ENCODE measurements at regions not wholly inside any gene's neighbourhood (a gene's known extent, or its start where the extent isn't known, plus 50 kb on each side); places are given as distances from the start of the nearest gene placed in this dataset.

- H3K27me3 Mint-ChIP-seq = no peaks in the 10 kb centered on the region
- no peak overlapping the region for H3K27ac Mint-ChIP-seq
- DNase-seq (ENCODE audit: low spot score) (no peak), ATAC-seq (no peak)
- no peaks in the 10 kb centered on the region for H3K4me1 Mint-ChIP-seq (ENCODE audit: low read depth in 2 of 2)
- H3K9me3 Mint-ChIP-seq = peaks cover 22% of the 10 kb centered on the region
- H3K36me3 Mint-ChIP-seq = no peaks in the 10 kb centered on the region
- H3K4me3 Mint-ChIP-seq = no peak overlapping the region
Measured at GRCh38 chr15:46411900-46412299, 777.1 kb downstream of the SQOR start.

DNA sequence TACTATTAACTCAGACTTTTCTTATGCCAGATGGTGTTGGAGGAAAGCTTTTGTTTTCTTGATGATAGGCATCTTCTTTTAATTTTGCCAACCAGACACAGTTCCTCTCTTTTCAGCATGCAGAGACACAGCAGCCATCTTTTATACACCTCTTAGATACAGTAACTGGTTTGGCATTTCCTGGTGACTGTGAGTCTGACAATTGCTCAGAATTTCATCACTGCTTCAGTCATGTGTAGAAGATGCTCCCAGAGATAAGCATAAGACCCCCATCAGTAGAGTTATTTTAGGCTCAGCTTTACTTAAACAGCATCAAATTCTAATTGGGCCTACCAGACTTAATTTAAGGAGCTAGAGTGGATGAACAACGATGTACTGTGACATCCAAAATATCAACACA lies 779.0 kb downstream of the SQOR start:
- H3K27me3 Mint-ChIP-seq = no peaks in the 10 kb centered on the region
- H3K4me3 Mint-ChIP-seq = no peak overlapping the region
- no peak for ATAC-seq
- H3K27ac Mint-ChIP-seq = no peak overlapping the region
- H3K4me1 Mint-ChIP-seq (ENCODE audit: low read depth in 2 of 2) = no peaks in the 10 kb centered on the region
- H3K36me3 Mint-ChIP-seq = no peaks in the 10 kb centered on the region
- DNase-seq (ENCODE audit: low spot score) = no peak
- peaks cover 27% of the 10 kb centered on the region for H3K9me3 Mint-ChIP-seq

DNA sequence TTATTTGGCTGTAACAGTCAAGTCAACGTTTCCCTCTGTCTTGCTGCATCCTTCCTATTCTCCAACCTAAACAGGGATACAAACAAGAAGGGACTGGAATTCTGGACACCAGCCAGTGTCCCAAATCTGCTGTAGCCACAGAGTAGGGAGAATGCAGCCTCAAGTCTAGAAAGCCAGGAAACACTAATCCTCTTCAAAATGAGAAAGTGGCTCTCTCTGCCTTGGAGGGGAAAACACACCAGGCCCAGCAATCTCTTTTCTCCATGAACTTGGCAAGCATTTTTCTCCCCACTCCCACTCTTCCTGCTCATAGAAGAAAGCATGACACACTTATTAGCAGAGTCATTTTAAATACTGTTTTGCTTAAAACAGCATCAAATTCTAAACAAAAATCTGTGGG lies 781.7 kb downstream of the SQOR start:
- DNase-seq (ENCODE audit: low spot score) = no peak
- Mint-ChIP-seq H3K4me1 (ENCODE audit: low read depth in 2 of 2) (no peaks in the 10 kb centered on the region), H3K9me3 (peaks cover 31% of the 10 kb centered on the region), H3K27me3 (no peaks in the 10 kb centered on the region), H3K4me3 (no peak overlapping the region), H3K36me3 (peaks cover 7% of the 10 kb centered on the region), H3K27ac (no peak overlapping the region)
- no peak for ATAC-seq

DNA sequence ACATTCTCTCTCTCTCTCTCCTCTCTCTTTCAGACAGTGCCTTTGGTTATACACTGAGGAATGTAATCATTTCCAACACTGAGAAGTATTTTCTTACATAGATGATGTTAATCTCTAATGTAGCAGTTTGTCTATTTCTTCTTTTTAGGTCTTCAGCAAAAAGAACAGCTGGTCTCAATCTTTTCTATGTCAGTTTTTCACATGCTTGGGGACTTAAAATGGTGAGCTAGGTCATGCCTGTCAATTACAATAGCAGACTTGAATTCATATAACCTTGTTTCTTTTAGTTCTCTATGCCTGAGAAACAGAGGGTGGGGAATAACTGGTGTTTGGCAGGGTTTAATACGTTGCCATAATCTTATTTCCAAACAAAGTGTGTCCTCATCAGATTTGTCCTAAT lies 786.2 kb downstream of the SQOR start:
- no peaks in the 10 kb centered on the region for H3K4me1 Mint-ChIP-seq (ENCODE audit: low read depth in 2 of 2)
- ATAC-seq = no peak
- peaks cover 8% of the 10 kb centered on the region for H3K36me3 Mint-ChIP-seq

GRCh38 chr15:46441294-46442062 lies 806.6 kb downstream of the SQOR start:
- H3K36me3 Mint-ChIP-seq = no peaks in the 10 kb centered on the region
- H3K4me3 Mint-ChIP-seq = no peak overlapping the region
- no peaks in the 10 kb centered on the region for H3K27me3 Mint-ChIP-seq
- no peak for ATAC-seq
- DNase-seq (ENCODE audit: low spot score) = no peak
- H3K9me3 Mint-ChIP-seq = peaks cover 25% of the 10 kb centered on the region
- H3K4me1 Mint-ChIP-seq (ENCODE audit: low read depth in 2 of 2) = no peaks in the 10 kb centered on the region
- no peak overlapping the region for H3K27ac Mint-ChIP-seq

More for the DNA sequence above, 786.2 kb downstream of the SQOR start:
- no peak for DNase-seq (ENCODE audit: low spot score)
- no peak overlapping the region for H3K27ac Mint-ChIP-seq
- H3K9me3 Mint-ChIP-seq = peaks cover 29% of the 10 kb centered on the region
- no peak overlapping the region for H3K4me3 Mint-ChIP-seq
- no peaks in the 10 kb centered on the region for H3K27me3 Mint-ChIP-seq

- Mint-ChIP-seq H3K36me3 (no peaks in the 10 kb centered on the region), H3K4me3 (no peak overlapping the region), H3K4me1 (ENCODE audit: low read depth in 2 of 2) (no peaks in the 10 kb centered on the region), H3K27me3 (no peaks in the 10 kb centered on the region), H3K9me3 (peaks cover 22% of the 10 kb centered on the region), H3K27ac (no peak overlapping the region)
- ATAC-seq = no peak
- no peak for DNase-seq (ENCODE audit: low spot score)
Measured at GRCh38 chr15:46442184-46442583, 807.4 kb downstream of the SQOR start.

DNA sequence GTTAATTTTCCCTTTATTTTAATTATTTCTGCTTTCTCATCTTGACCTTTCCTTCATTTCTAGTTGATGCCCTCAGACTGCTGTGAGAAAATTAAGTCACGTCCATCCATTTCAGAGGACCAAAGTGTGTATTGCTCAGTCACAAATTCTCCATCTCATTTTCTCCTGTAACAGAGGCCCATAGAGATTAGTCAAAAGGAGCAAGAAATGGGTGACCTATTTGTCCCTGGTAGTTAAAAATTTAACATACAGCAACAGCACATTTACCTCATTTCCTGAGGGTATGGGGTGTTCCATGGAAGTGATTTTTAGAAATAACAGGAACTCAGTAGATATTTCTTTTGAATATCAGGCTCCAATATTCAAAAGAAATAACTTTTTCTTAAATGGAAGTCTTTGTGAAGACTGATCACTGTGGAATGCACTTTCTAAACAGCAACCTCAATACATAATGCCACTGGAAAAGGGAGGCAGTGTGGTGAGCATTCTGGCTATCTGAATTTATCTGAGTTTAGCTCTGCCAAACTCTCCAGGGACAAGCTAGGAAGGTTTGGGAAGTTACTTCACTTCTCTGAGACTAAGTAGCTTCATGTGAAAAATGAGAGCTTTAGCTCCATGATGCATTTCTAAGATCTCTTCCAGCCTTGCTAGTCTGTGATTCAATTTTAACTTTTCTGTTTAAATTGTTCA lies 808.2 kb downstream of the SQOR start:
- Mint-ChIP-seq H3K4me3 (no peak overlapping the region), H3K27ac (no peak overlapping the region), H3K4me1 (ENCODE audit: low read depth in 2 of 2) (no peaks in the 10 kb centered on the region), H3K9me3 (peaks cover 22% of the 10 kb centered on the region), H3K27me3 (no peaks in the 10 kb centered on the region), H3K36me3 (no peaks in the 10 kb centered on the region)
- ATAC-seq = no peak
- DNase-seq (ENCODE audit: low spot score) = no peak

DNA sequence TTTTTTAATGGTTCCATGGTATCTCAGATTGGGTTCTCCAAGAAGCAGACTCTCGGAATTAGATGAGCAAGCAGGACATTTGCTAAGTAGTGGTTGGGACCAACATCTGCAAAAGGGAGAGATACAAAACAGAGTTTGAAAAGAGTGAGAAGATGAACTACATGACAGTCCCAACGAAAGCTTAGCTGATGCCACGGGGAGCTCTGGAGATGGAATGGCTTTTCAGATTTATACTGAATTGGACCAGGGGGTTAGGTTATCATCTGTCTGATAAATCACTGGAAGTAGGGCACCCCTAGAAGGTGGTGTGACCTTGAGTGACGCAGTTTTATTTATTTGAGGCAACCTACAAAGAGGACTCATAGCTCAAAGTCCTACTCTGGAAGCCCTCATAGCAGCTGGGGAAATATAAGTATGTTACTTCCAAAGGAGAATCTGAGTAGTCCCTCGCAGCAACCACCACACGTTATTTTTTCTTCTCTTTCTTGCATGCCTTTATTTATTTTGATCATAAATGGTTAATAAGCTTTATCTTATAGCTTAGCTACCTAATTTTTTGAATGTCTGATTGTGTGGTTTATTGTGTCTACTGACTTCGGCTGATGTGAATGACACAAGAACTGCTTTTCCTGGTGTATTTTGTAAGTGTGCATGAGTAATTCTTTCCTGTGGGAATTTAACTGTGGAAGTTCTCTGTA lies 815.4 kb downstream of the SQOR start:
- Mint-ChIP-seq H3K27ac (no peak overlapping the region), H3K36me3 (no peaks in the 10 kb centered on the region), H3K27me3 (no peaks in the 10 kb centered on the region), H3K4me1 (ENCODE audit: low read depth in 2 of 2) (no peaks in the 10 kb centered on the region), H3K9me3 (peaks cover 12% of the 10 kb centered on the region), H3K4me3 (no peak overlapping the region)
- ATAC-seq (no peak), DNase-seq (ENCODE audit: low spot score) (no peak)

DNA sequence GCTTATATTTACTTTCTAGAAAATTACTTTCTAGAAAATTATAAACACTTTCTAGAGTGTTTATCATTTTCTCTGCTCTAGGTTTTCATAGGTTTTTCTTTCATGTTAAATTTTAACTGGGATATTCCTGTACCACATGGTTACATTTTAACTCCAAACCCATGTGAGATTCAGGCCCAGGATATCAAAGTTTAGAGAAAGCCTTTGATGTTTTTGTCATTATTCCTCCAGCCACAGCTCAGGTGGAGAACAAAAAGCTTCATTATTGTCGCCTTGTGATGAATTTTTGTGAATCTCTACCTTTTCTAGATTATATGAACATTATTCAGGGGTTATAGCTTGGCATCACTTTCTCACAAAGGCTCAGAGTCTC lies 816.0 kb downstream of the SQOR start:
- DNase-seq (ENCODE audit: low spot score) (no peak), ATAC-seq (no peak)
- no peak overlapping the region for H3K27ac Mint-ChIP-seq
- no peaks in the 10 kb centered on the region for H3K36me3 Mint-ChIP-seq
- H3K4me1 Mint-ChIP-seq (ENCODE audit: low read depth in 2 of 2) = no peaks in the 10 kb centered on the region
- no peak overlapping the region for H3K4me3 Mint-ChIP-seq
- H3K27me3 Mint-ChIP-seq = no peaks in the 10 kb centered on the region
- H3K9me3 Mint-ChIP-seq = peaks cover 10% of the 10 kb centered on the region

- no peak overlapping the region for H3K27ac Mint-ChIP-seq
- H3K27me3 Mint-ChIP-seq = no peaks in the 10 kb centered on the region
- ATAC-seq = no peak
Measured at GRCh38 chr15:46452297-46452820, 817.5 kb downstream of the SQOR start.

GRCh38 chr15:46456456-46456855 lies 821.6 kb downstream of the SQOR start:
- H3K4me3 Mint-ChIP-seq = no peak overlapping the region
- no peaks in the 10 kb centered on the region for H3K4me1 Mint-ChIP-seq (ENCODE audit: low read depth in 2 of 2)
- no peak overlapping the region for H3K27ac Mint-ChIP-seq
- H3K9me3 Mint-ChIP-seq = peaks cover 7% of the 10 kb centered on the region
- no peaks in the 10 kb centered on the region for H3K27me3 Mint-ChIP-seq
- ATAC-seq (no peak), DNase-seq (ENCODE audit: low spot score) (no peak)
- H3K36me3 Mint-ChIP-seq = no peaks in the 10 kb centered on the region

More at GRCh38 chr15:46452297-46452820, 817.5 kb downstream of the SQOR start:
- Mint-ChIP-seq H3K4me3 (no peak overlapping the region), H3K36me3 (no peaks in the 10 kb centered on the region), H3K4me1 (ENCODE audit: low read depth in 2 of 2) (no peaks in the 10 kb centered on the region), H3K9me3 (peaks cover 10% of the 10 kb centered on the region)
- no peak for DNase-seq (ENCODE audit: low spot score)

GRCh38 chr15:46460431-46461094 lies 825.7 kb downstream of the SQOR start:
- Mint-ChIP-seq H3K4me3 (no peak overlapping the region), H3K9me3 (peaks cover 6% of the 10 kb centered on the region), H3K27me3 (no peaks in the 10 kb centered on the region), H3K4me1 (ENCODE audit: low read depth in 2 of 2) (no peaks in the 10 kb centered on the region), H3K27ac (no peak overlapping the region), H3K36me3 (no peaks in the 10 kb centered on the region)
- no peak for DNase-seq (ENCODE audit: low spot score)
- ATAC-seq = no peak

GRCh38 chr15:46461416-46461815 lies 826.6 kb downstream of the SQOR start:
- Mint-ChIP-seq H3K27ac (no peak overlapping the region), H3K9me3 (peaks cover 8% of the 10 kb centered on the region), H3K36me3 (no peaks in the 10 kb centered on the region), H3K4me1 (ENCODE audit: low read depth in 2 of 2) (no peaks in the 10 kb centered on the region), H3K4me3 (no peak overlapping the region), H3K27me3 (no peaks in the 10 kb centered on the region)
- DNase-seq (ENCODE audit: low spot score) = no peak
- no peak for ATAC-seq
